OCI-LY7 (cell line): ENCODE measurements at regions not wholly inside any gene's neighbourhood (a gene's known extent, or its start where the extent isn't known, plus 50 kb on each side); places are given as distances from the start of the nearest gene placed in this dataset.

Experiments used
- BruUV-seq: library from RNA; stranded (reverse); fragments of 400-500 nt; replicated peaks from 2 replicates; lab custom pipeline; 2021; lab: Mats Ljungman, UMichigan
- CTCF ChIA-PET: fragments of 300-600 bp; sonication (Branson Sonifier 250); formaldehyde crosslinking; loops from one replicate; lab custom pipeline; 2022; ENCODE audit warnings: antibody characterized with exemption; ENCODE audit not compliant: unreplicated experiment; lab: Charles Lee
- POLR2A ChIA-PET: fragments of 300-600 bp; sonication (Branson Sonifier 250); formaldehyde crosslinking; loops from one replicate; lab custom pipeline; 2022; ENCODE audit warnings: antibody characterized with exemption; lab: Charles Lee
- DNase-seq: peaks from one replicate; pipeline ENCODE4 v3.0.0-alpha.2; 2015; ENCODE audit warnings: low spot score
- H2AFZ ChIP-seq: fragments of 200-600 bp; sonication (generic), shearing (Covaris generic); 2 replicates; pipeline ENCODE4 v1.6.1; 2014; ENCODE audit warnings: mild to moderate bottlenecking, antibody characterized with exemption, low read length, moderate library complexity
- H3K27ac ChIP-seq: fragments of 200-600 bp; sonication (generic); 2 replicates; pipeline ENCODE4 v1.5.1; 2014; ENCODE audit warnings: mixed run types, low read depth, mild to moderate bottlenecking, moderate library complexity, low read length, inconsistent platforms; ENCODE audit not compliant: poor library complexity, severe bottlenecking
- H3K36me3 ChIP-seq: fragments of 200-600 bp; sonication (generic); 2 replicates; pipeline ENCODE4 v1.6.1; 2014; ENCODE audit warnings: mild to moderate bottlenecking, antibody characterized with exemption, low read length, moderate library complexity, mixed read lengths; ENCODE audit not compliant: insufficient read depth
- H3K4me1 ChIP-seq: fragments of 200-600 bp; sonication (generic); 2 replicates; pipeline ENCODE4 v1.5.1; 2014; ENCODE audit warnings: mild to moderate bottlenecking, low read length; ENCODE audit not compliant: insufficient read depth, poor library complexity, severe bottlenecking
- H3K4me2 ChIP-seq: fragments of 200-600 bp; sonication (generic); 2 replicates; pipeline ENCODE4 v1.6.1; 2014; ENCODE audit warnings: mild to moderate bottlenecking, low read length
- H3K4me3 ChIP-seq: fragments of 200-600 bp; sonication (generic); 2 replicates; pipeline ENCODE4 v1.5.1; 2014; ENCODE audit warnings: mild to moderate bottlenecking, low read depth, low read length; ENCODE audit not compliant: poor library complexity, severe bottlenecking
- H3K79me2 ChIP-seq: fragments of 200-600 bp; sonication (generic); 2 replicates; pipeline ENCODE4 v1.6.1; 2016; ENCODE audit warnings: low read depth, mild to moderate bottlenecking, low read length, moderate library complexity, mixed read lengths; ENCODE audit not compliant: insufficient read depth
- H3K9me2 ChIP-seq: fragments of 200-600 bp; sonication (generic); 2 replicates; pipeline ENCODE4 v1.6.1; 2016; ENCODE audit warnings: mild to moderate bottlenecking, low read length, mixed read lengths; ENCODE audit not compliant: insufficient read depth
- H3K9me3 ChIP-seq: fragments of 200-600 bp; sonication (generic); 2 replicates; pipeline ENCODE4 v1.6.1; 2014; ENCODE audit warnings: mild to moderate bottlenecking, mixed run types, low read length, mixed read lengths
- H4K20me1 ChIP-seq: fragments of 200-600 bp; sonication (generic); 2 replicates; pipeline ENCODE4 v1.6.1; 2014; ENCODE audit warnings: mild to moderate bottlenecking, antibody characterized with exemption, low read length, moderate library complexity, mixed read lengths; ENCODE audit not compliant: insufficient read depth
- CTCF ChIP-seq: fragments of 200-600 bp; sonication (generic); conservative IDR thresholded peaks from 2 replicates; pipeline ENCODE4 v1.5.1; 2014; ENCODE audit warnings: mild to moderate bottlenecking, antibody characterized with exemption, low read length, moderate library complexity, mixed read lengths
- EZH2phosphoT487 ChIP-seq: fragments of 200-600 bp; sonication (generic); IDR thresholded peaks from 2 replicates; pipeline ENCODE4 v1.6.1; 2018; ENCODE audit warnings: low read depth, borderline replicate concordance, mild to moderate bottlenecking, mixed run types, antibody characterized with exemption, low read length, moderate library complexity, mixed read lengths
- intact Hi-C: fragments of 100-400 bp; cut with micrococcal nuclease; formaldehyde crosslinking; loops from one replicate; pipeline ENCODE4 v1.10.0; 2022; ENCODE audit not compliant: unreplicated experiment

- ChIA-PET POLR2A (no interaction called here), CTCF (no interaction called here)
- Histone ChIP-seq H3K4me2 (no peak overlapping the region), H3K4me1 (no peaks in the 10 kb centered on the region), H3K4me3 (no peak overlapping the region), H3K9me3 (no peaks in the 10 kb centered on the region), H3K27ac (no peak overlapping the region), H2AFZ (no peak overlapping the region), H3K36me3 (no peaks in the 10 kb centered on the region), H3K9me2 (no peaks in the 10 kb centered on the region), H4K20me1 (no peaks in the 10 kb centered on the region), H3K79me2 (no peaks in the 10 kb centered on the region)
- DNase-seq, result no peak
- intact Hi-C loops, result no loop called here
- TF ChIP-seq EZH2phosphoT487 (no peak), CTCF (no peak)
- no TSS peak for BruUV-seq
These were observed 79.2 kb downstream of the MEX3B start for GRCh38 chr15:81966631-81967030.

GRCh38 chr15:81962482-81962881 is 83.3 kb downstream of the MEX3B start:
- no peak overlapping the region for H3K27ac ChIP-seq
- no peaks in the 10 kb centered on the region for H3K79me2 ChIP-seq
- intact Hi-C loops, result no loop called here
- no peak overlapping the region for H2AFZ ChIP-seq
- no peak overlapping the region for H3K4me2 ChIP-seq
- ChIA-PET CTCF (no interaction called here), POLR2A (interaction anchor here (0.6 kb wide), 1 partner anchor 162 kb away, joined by 5 read pairs; no protein-coding TSS in a partner anchor)
- DNase-seq, result no peak
- no peaks in the 10 kb centered on the region for H3K4me1 ChIP-seq
- H3K4me3 ChIP-seq, result no peak overlapping the region
- TF ChIP-seq EZH2phosphoT487 (no peak), CTCF (no peak)
- no peaks in the 10 kb centered on the region for H3K9me3 ChIP-seq
- no peaks in the 10 kb centered on the region for H3K9me2 ChIP-seq
- no peaks in the 10 kb centered on the region for H3K36me3 ChIP-seq
- H4K20me1 ChIP-seq, result no peaks in the 10 kb centered on the region
- no TSS peak for BruUV-seq

GRCh38 chr15:81959196-81959595 is 86.6 kb downstream of the MEX3B start:
- H3K4me1 ChIP-seq, result no peaks in the 10 kb centered on the region
- no peaks in the 10 kb centered on the region for H3K79me2 ChIP-seq
- H3K4me3 ChIP-seq, result no peak overlapping the region
- H3K27ac ChIP-seq, result no peak overlapping the region
- no peaks in the 10 kb centered on the region for H3K9me3 ChIP-seq
- intact Hi-C loops, result no loop called here
- ChIA-PET POLR2A (interaction anchor here (0.8 kb wide), 2 partner anchors 30 to 1652 kb away, joined by 3 to 4 read pairs; no protein-coding TSS in a partner anchor), CTCF (no interaction called here)
- BruUV-seq, result no TSS peak
- no peak overlapping the region for H3K4me2 ChIP-seq
- no peaks in the 10 kb centered on the region for H3K36me3 ChIP-seq
- no peaks in the 10 kb centered on the region for H3K9me2 ChIP-seq
- H2AFZ ChIP-seq, result no peak overlapping the region
- no peak for DNase-seq
- H4K20me1 ChIP-seq, result no peaks in the 10 kb centered on the region
- TF ChIP-seq CTCF (no peak), EZH2phosphoT487 (no peak)
